ENCODE measurements at regions not wholly inside any gene's neighbourhood (a gene's known extent, or its start where the extent isn't known, plus 50 kb on each side); places are given as distances from the start of the nearest gene placed in this dataset.

- in situ Hi-C loops (cut with HindIII; ENCODE audit: extremely low pct_ligation_motif_present, low pct_unique_long_range_greater_than_20kb): no loop called here
- Histone ChIP-seq H3K9me3 (ENCODE audit: low read length) (no peaks in the 10 kb centered on the region), H3K79me2 (ENCODE audit: insufficient read depth, low read length) (no peaks in the 10 kb centered on the region), H3K27me3 (ENCODE audit: control insufficient read depth in 1 of 2, insufficient read depth in 2 of 2, low read length in 2 of 2) (0 out of 5 replicates have a peak, but pooled peaks cover 0 to 1% of the 10 kb centered on the region in 2 experiments), H4K20me1 (ENCODE audit: insufficient read depth, low read length) (no peaks in the 10 kb centered on the region), H3K4me2 (ENCODE audit: low read depth, low read length) (no peak overlapping the region), H3K36me3 (replicated peaks in 1 of 2; ENCODE audit: control insufficient read depth in 1 of 2, insufficient read depth in 2 of 2, low read length in 2 of 2) (no peaks in the 10 kb centered on the region), H3K27ac (ENCODE audit: extremely low read length, insufficient read depth, low read length) (no peak overlapping the region), H3K4me3 (replicated peaks in 1 of 3; ENCODE audit: insufficient read depth in 1 of 3, low read depth in 2 of 3, low read length in 3 of 3) (no peak overlapping the region), H3K4me1 (ENCODE audit: insufficient read depth, low read length) (no peaks in the 10 kb centered on the region), H3K9ac (ENCODE audit: insufficient read depth, low read depth, low read length) (no peak overlapping the region), H2AFZ (ENCODE audit: low read length) (no peak overlapping the region)
- no TSS peak for BruUV-seq (replicated peaks)
- intact Hi-C loops (cut with micrococcal nuclease; ENCODE audit: unreplicated experiment): no loop called here
- ATAC-seq: no peak
- FAIRE-seq: no peak
- CTCF ChIA-PET (ENCODE audit: low intra/inter-chr PET ratio, low total read pairs): no interaction called here
- WGBS (ENCODE audit: low lambda C conversion rate): 0% methylated on average over 1 of the region's 1 CpG
- TF ChIP-seq ZSCAN30 (CRISPR knock-in tag; IDR thresholded peaks at IDR 0.05): no peak
- no peak for TF ChIP-seq PHF20 (CRISPR knock-in tag; IDR thresholded peaks at IDR 0.05)
- no peak for TF ChIP-seq TOPORS (CRISPR knock-in tag; IDR thresholded peaks at IDR 0.05)
- no peak for TF ChIP-seq NFKB2 (CRISPR knock-in tag; IDR thresholded peaks at IDR 0.05; ENCODE audit: borderline replicate concordance)
- no peak for TF ChIP-seq ZNF367 (CRISPR knock-in tag; IDR thresholded peaks at IDR 0.05; ENCODE audit: borderline replicate concordance)
- TF ChIP-seq KDM1A (CRISPR knock-in tag; IDR thresholded peaks at IDR 0.05): no peak
- TF ChIP-seq, protein P1, sequence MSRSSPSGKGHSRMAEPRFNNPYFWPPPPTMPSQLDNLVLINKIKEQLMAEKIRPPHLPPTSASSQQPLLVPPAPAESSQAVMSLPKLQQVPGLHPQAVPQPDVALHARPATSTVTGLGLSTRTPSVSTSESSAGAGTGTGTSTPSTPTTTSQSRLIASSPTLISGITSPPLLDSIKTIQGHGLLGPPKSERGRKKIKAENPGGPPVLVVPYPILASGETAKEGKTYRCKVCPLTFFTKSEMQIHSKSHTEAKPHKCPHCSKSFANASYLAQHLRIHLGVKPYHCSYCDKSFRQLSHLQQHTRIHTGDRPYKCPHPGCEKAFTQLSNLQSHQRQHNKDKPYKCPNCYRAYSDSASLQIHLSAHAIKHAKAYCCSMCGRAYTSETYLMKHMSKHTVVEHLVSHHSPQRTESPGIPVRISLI (CRISPR knock-in tag; IDR thresholded peaks at IDR 0.05; ENCODE audit: borderline replicate concordance): no peak
- TF ChIP-seq ARNT2 (CRISPR knock-in tag; IDR thresholded peaks at IDR 0.05; ENCODE audit: low read depth): no peak
- no peak for TF ChIP-seq ZBTB1 (CRISPR knock-in tag; IDR thresholded peaks at IDR 0.05; ENCODE audit: borderline replicate concordance)
- TF ChIP-seq ZNF678 (CRISPR knock-in tag; IDR thresholded peaks at IDR 0.05): no peak
- TF ChIP-seq ZNF343 (CRISPR knock-in tag; IDR thresholded peaks at IDR 0.05): no peak
- DNase-seq (ENCODE audit: low spot score): no peak
- POLR2A ChIA-PET: no interaction called here
Observed at GRCh38 chr4:142925161-142925560, 79.1 kb upstream of the INPP4B start.
